Endothelial cell of umbilical vein (primary cell): ENCODE measurements at regions not wholly inside any gene's neighbourhood (a gene's known extent, or its start where the extent isn't known, plus 50 kb on each side); places are given as distances from the start of the nearest gene placed in this dataset.

Experiments
- BruUV-seq: library from RNA; stranded (reverse); fragments of 400-500 nt; replicated peaks from 2 replicates; lab custom pipeline; 2021; lab: Mats Ljungman, UMichigan
- CTCF ChIA-PET: fragments of 300-600, 350-600 bp; sonication (Branson Sonifier 250); formaldehyde crosslinking; loops from one replicate; lab custom pipeline; 2021; ENCODE audit warnings: antibody characterized with exemption, inconsistent platforms; lab: Charles Lee
- POLR2A ChIA-PET: fragments of 300-600, 350-600 bp; sonication (Branson Sonifier 250); formaldehyde crosslinking; loops from one replicate; lab custom pipeline; 2021; ENCODE audit warnings: antibody characterized with exemption, inconsistent platforms; lab: Charles Lee
- DNase-seq: peaks from one replicate; pipeline ENCODE4 v3.0.0-alpha.2; 2011; ENCODE audit warnings: low read depth, low spot score
- FAIRE-seq: peaks from 2 replicates; lab custom pipeline; 2011; peaks lifted over from hg19 to GRCh38; lab: Jason Lieb, UNC
- H2AFZ ChIP-seq: 2 replicates; pipeline ENCODE4 v1.6.0; 2012; ENCODE audit warnings: low read depth, low read length, control low read depth, inconsistent platforms
- H3K27ac ChIP-seq: 2 replicates; pipeline ENCODE4 v1.5.1; 2011; ENCODE audit warnings: low read depth, mild to moderate bottlenecking, control low read depth, low read length, moderate library complexity; ENCODE audit not compliant: insufficient read depth
- H3K27me3 ChIP-seq, 2 experiments: 2 replicates each; pipeline versions ENCODE4 v1.6.0 to v1.6.1; 2011; ENCODE audit warnings: low read length in 2 of 2, mixed read lengths in 1 of 2; ENCODE audit not compliant: control insufficient read depth in 2 of 2, insufficient read depth in 2 of 2
- H3K36me3 ChIP-seq, 2 experiments: 2 replicates in 1 of 2; 3 replicates in 1 of 2; pipeline ENCODE4 v1.5.1; 2011; ENCODE audit warnings: low read length in 2 of 2, mild to moderate bottlenecking in 1 of 2, moderate library complexity in 1 of 2; ENCODE audit not compliant: control insufficient read depth in 2 of 2, insufficient read depth in 2 of 2; ENCODE audit errors: extremely low read depth in 1 of 2
- H3K4me1 ChIP-seq: 3 replicates; pipeline ENCODE4 v1.5.1; 2011; ENCODE audit warnings: mild to moderate bottlenecking, low read length; ENCODE audit not compliant: control insufficient read depth, insufficient read depth; ENCODE audit errors: extremely low read depth
- H3K4me2 ChIP-seq: 2 replicates; pipeline ENCODE4 v1.6.1; 2011; ENCODE audit warnings: low read length, control low read depth, mixed read lengths; ENCODE audit not compliant: insufficient read depth
- H3K4me3 ChIP-seq, 3 experiments: fragments of 200-600 bp in 1 of 3; sonication (generic), shearing (Covaris generic) in 1 of 3; replicated peaks in 1 of 3; 2 replicates each; pipeline ENCODE4 v1.5.1; 2011 to 2016; ENCODE audit warnings: control low read depth in 3 of 3, low read length in 3 of 3, mild to moderate bottlenecking in 2 of 3, inconsistent platforms in 1 of 3, low read depth in 1 of 3, moderate library complexity in 1 of 3; ENCODE audit not compliant: insufficient read depth in 1 of 3
- H3K79me2 ChIP-seq: 2 replicates; pipeline ENCODE4 v1.6.0; 2012; ENCODE audit warnings: low read length, inconsistent platforms; ENCODE audit not compliant: control insufficient read depth, insufficient read depth
- H3K9ac ChIP-seq: replicated peaks from 2 replicates; pipeline ENCODE3; 2011; ENCODE audit warnings: low read length, control low read depth; ENCODE audit not compliant: insufficient read depth; ENCODE audit errors: extremely low read depth
- H3K9me1 ChIP-seq: replicated peaks from 3 replicates; pipeline ENCODE4 v1.6.0; 2011; ENCODE audit warnings: mild to moderate bottlenecking, low read length; ENCODE audit not compliant: control insufficient read depth, insufficient read depth; ENCODE audit errors: extremely low read depth
- H3K9me3 ChIP-seq: replicated peaks from 2 replicates; pipeline ENCODE4 v1.5.1; 2012; ENCODE audit warnings: low read length, inconsistent platforms; ENCODE audit not compliant: control insufficient read depth, insufficient read depth
- H4K20me1 ChIP-seq: replicated peaks from 2 replicates; pipeline ENCODE3; 2011; ENCODE audit warnings: mild to moderate bottlenecking, low read length; ENCODE audit not compliant: control insufficient read depth, insufficient read depth; ENCODE audit errors: extremely low read depth
- EZH2 ChIP-seq: IDR thresholded peaks from 2 replicates; pipeline ENCODE4 v1.6.1; 2012; ENCODE audit warnings: borderline replicate concordance, low read depth, mild to moderate bottlenecking, moderate library complexity, low read length, inconsistent platforms; ENCODE audit not compliant: severe bottlenecking
- FOS ChIP-seq: IDR thresholded peaks from 2 replicates; pipeline ENCODE4 v1.6.1; 2011; ENCODE audit warnings: mild to moderate bottlenecking, low read length, moderate library complexity, borderline replicate concordance; ENCODE audit not compliant: insufficient read depth
- MAX ChIP-seq: IDR thresholded peaks from 2 replicates; pipeline ENCODE4 v1.6.1; 2011; ENCODE audit not compliant: insufficient read depth, insufficient read length
- dilution Hi-C: fragments of 300-500 bp; cut with MboI; formaldehyde crosslinking; loops from one replicate; pipeline ENCODE4 v1.15.0; 2019; ENCODE audit warnings: low sequenced_read_pairs; ENCODE audit not compliant: extremely low pct_ligation_motif_present
- intact Hi-C: fragments of 100-400 bp; cut with micrococcal nuclease; formaldehyde crosslinking; loops from one replicate; pipeline ENCODE4 v1.10.0; 2022
- TF ChIP-seq, protein P1 (sequence below), 2 donors: IDR thresholded peaks; 1 replicate in 1 of 2; 2 replicates in 1 of 2; pipeline ENCODE4 v1.5.1; 2011; ENCODE audit warnings: low read length in 2 of 2, mild to moderate bottlenecking in 2 of 2, moderate library complexity in 2 of 2, control low read depth in 1 of 2, inconsistent platforms in 1 of 2, low read depth in 1 of 2; ENCODE audit not compliant: insufficient read depth in 1 of 2; ENCODE audit errors: extremely low read depth in 1 of 2

DNA sequence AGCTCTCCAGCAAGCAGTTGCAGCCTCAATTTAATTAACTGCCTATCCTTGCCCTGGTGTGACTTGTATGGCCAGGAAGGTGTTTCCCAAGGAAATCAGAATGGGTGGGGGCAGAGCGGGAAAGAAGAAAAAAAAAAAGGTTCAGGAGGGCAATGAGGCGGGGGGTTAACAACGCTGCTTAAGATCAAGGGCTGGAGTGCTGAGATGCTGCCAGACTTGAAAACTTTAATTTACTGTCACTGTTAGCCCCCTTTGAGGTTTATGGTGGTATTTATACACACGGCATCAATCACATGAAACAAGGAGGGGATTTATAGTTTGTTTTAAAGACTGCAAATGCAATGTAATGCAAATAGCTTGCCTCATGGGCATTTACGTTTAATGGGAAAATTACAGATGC is 319.4 kb upstream of the NR2F2 start:
- POLR2A ChIA-PET, result no interaction called here
- Histone ChIP-seq H3K4me1 (no peaks in the 10 kb centered on the region), H3K9me1 (no peaks in the 10 kb centered on the region), H3K27ac (no peak overlapping the region), H3K27me3 (no peaks in the 10 kb centered on the region), H3K4me2 (no peak overlapping the region), H3K9ac (no peak overlapping the region), H3K79me2 (no peaks in the 10 kb centered on the region), H3K9me3 (no peaks in the 10 kb centered on the region), H2AFZ (no peak overlapping the region), H4K20me1 (no peaks in the 10 kb centered on the region), H3K36me3 (no peaks in the 10 kb centered on the region), H3K4me3 (no peak overlapping the region)
- dilution Hi-C loops, result no loop called here
- no TSS peak for BruUV-seq
- DNase-seq, result no peak
- CTCF ChIA-PET, result no interaction called here
- TF ChIP-seq MAX (no peak), FOS (no peak), EZH2 (no peak)
- TF ChIP-seq, protein P1, sequence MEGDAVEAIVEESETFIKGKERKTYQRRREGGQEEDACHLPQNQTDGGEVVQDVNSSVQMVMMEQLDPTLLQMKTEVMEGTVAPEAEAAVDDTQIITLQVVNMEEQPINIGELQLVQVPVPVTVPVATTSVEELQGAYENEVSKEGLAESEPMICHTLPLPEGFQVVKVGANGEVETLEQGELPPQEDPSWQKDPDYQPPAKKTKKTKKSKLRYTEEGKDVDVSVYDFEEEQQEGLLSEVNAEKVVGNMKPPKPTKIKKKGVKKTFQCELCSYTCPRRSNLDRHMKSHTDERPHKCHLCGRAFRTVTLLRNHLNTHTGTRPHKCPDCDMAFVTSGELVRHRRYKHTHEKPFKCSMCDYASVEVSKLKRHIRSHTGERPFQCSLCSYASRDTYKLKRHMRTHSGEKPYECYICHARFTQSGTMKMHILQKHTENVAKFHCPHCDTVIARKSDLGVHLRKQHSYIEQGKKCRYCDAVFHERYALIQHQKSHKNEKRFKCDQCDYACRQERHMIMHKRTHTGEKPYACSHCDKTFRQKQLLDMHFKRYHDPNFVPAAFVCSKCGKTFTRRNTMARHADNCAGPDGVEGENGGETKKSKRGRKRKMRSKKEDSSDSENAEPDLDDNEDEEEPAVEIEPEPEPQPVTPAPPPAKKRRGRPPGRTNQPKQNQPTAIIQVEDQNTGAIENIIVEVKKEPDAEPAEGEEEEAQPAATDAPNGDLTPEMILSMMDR (IDR thresholded peaks at IDR 0.05; ENCODE audit: extremely low read depth in 1 of 2, insufficient read depth in 1 of 2, low read depth in 1 of 2, low read length in 2 of 2), result no peak
- no peak for FAIRE-seq
- intact Hi-C loops, result no loop called here

DNA sequence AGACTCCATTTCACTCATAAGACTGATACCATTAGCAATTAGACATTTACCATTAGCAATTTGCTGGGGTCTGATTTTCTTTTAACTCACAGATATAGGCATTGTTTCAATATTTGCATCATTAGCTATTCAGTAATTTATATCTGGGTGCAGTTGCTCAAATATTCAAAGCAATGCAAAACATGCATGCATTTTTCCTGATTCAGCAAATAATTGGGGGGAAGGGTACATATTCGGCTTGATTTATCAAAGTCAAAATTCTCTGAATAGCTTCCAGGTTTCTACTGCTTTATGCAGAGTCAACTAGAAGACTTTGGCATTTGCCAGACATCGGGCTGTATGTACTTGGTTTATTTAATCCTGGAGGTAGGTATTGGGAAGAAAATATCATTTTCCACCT is 315.6 kb upstream of the NR2F2 start:
- dilution Hi-C loops, result no loop called here

More for the DNA sequence above, 315.6 kb upstream of the NR2F2 start:
- no peaks in the 10 kb centered on the region for H4K20me1 ChIP-seq
- BruUV-seq, result no TSS peak
- no peak overlapping the region for H3K9ac ChIP-seq
- H3K9me1 ChIP-seq, result no peaks in the 10 kb centered on the region
- DNase-seq (no peak), FAIRE-seq (no peak)
- TF ChIP-seq, protein P1 (IDR thresholded peaks at IDR 0.05; ENCODE audit: extremely low read depth in 1 of 2, insufficient read depth in 1 of 2, low read depth in 1 of 2, low read length in 2 of 2), result no peak
- no peaks in the 10 kb centered on the region for H3K27me3 ChIP-seq
- no peaks in the 10 kb centered on the region for H3K36me3 ChIP-seq
- H2AFZ ChIP-seq, result no peak overlapping the region
- no peak overlapping the region for H3K4me2 ChIP-seq
- no peak overlapping the region for H3K4me3 ChIP-seq
- ChIA-PET POLR2A (no interaction called here), CTCF (no interaction called here)
- H3K79me2 ChIP-seq, result no peaks in the 10 kb centered on the region
- H3K27ac ChIP-seq, result no peak overlapping the region
- no peaks in the 10 kb centered on the region for H3K9me3 ChIP-seq
- intact Hi-C loops, result no loop called here
- H3K4me1 ChIP-seq, result no peaks in the 10 kb centered on the region
